CD4-positive, alpha-beta T cell treated with Interleukin-17A for 4 hours (primary cell): ENCODE measurements at regions not wholly inside any gene's neighbourhood (a gene's known extent, or its start where the extent isn't known, plus 50 kb on each side); places are given as distances from the start of the nearest gene placed in this dataset.

Experiments
- DNase-seq: peaks from one replicate; pipeline ENCODE4 v3.0.0-alpha.2; 2020; ENCODE audit warnings: mixed read lengths

DNA sequence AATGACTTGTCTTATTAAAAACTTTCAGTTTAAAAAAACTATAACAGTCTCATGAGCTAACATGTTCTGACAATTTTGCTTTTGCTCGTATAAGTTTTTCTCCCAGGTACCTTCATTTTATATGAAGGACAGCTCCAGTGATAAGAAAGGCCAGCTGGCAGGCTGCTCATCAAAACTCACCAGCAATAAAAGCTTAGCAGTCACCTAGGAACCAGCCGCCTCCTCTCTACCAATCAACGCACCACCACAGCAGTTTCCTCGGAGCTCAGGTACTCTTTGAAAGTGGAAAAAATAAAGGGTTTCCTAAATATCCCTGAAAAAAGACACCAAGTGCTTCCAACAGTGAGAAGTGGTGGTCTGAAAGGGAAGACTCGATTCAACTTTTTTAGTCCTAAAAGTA, 100.9 kb upstream of the CCDC150 start:
- DNase-seq: no peak

DNA sequence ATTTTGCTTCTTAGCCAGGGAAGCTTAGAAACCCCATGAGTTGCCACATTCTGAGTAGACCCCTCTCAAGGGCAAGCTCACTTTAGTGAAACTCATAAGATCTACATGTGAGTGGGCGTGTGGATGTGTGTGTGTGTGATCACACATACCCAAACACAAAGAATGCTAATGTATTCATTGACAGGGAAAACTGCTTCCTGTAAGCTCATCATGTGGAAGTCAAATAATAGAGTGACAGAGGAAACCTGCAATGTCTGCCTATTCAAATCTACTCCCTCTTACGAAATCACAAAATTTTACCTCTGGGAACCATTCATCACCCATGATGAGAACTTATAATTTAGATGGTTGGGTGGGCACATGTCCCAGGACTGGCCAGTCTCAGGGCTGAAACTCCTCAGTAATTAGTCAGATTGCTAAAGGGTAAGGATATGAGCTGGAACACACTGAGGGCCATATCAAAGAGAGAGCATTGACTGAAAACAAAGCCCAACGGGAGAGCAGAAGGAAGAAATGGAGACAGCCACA, 94.5 kb upstream of the CCDC150 start:
- no peak for DNase-seq

DNA sequence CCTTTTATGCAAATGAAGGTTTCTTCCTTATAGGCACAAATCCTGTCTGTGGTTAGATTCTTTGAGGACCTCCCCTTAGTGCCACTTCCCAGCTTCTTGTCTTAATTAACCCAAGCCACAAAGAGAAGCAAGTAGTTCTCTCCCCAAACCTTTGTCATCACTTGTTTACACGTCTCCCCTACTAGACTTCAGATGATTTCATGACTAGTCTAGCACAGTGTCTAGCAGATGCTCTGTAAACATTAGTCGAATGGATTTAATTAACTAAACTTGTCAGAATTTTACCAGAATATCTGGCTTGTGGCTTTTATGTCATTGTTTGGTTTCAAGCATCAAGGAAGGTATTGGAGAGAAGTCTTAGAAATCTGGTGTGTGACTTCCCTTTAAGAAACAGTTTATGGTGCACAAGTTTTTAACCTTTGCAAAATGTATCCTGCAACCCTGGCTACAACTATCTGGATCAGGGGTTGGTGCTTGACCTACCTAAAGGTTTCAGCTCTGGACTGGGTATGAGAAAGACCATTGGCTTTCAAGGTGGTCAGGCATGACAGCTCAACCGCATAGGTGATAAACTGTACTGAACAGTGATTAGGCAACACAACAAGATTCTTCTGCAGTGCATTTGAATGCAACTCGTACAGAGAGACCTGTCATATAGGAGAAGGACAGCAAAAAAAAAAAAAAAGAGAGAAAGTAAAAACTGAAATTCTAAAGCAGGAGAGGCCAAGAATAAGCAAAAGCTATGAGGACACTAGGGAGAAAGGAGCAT, 93.2 kb upstream of the CCDC150 start:
- no peak for DNase-seq

DNA sequence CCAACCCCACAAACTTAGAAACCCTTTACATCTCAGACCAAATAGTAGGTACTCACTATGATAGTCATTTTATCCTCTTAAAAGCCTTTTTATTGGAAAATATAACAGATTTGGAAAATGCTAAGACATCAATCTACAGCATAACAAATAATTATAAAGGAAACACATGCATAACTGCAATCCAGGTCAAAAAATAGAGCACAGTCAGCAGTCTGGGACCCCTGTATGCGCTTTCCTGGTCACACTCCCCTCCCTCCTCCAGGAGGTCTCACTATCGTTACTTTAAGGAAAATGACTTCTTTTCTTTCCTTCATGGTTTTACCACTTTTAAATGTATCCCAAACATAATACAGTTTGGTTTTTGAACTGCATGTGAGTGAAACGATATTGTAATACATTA, 90.5 kb upstream of the CCDC150 start:
- DNase-seq: no peak

DNA sequence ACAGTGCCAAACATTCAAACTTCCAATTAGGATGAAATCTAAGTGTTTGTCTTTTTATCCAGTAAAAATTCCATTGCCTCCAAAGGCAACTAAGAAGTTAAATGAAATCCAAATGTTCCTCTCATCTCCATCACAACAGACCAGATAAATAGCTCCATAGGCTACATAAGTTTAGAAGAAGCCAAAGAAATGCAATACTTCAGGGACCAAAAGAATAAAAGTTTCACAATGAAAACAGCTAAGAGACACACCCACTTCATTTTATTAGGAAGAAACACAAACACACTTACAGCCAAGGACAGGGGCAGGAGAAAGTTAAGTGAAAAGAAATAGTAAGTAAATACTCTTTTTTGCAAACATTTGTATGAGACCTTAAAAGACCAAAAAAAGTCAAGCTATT, 88.5 kb upstream of the CCDC150 start:
- DNase-seq: no peak

DNA sequence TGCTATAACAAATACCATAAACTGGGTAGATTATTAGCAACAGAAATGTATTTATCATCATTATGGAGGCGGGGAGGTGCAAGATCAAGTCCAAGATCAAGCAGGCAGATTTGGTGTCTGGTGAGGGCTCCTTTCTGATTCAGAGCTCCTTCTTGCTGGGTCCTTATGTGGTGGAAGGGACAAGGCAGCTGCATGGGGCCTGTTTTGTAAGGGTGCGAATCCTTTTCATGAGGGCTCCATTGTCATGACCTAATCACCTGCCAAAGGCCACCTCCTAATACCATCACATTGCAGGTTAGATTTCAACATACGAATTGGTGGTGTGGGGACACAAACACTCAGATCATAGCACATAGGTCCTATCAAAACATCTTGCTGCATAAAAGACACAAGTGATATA, 84.4 kb upstream of the CCDC150 start:
- no peak for DNase-seq

DNA sequence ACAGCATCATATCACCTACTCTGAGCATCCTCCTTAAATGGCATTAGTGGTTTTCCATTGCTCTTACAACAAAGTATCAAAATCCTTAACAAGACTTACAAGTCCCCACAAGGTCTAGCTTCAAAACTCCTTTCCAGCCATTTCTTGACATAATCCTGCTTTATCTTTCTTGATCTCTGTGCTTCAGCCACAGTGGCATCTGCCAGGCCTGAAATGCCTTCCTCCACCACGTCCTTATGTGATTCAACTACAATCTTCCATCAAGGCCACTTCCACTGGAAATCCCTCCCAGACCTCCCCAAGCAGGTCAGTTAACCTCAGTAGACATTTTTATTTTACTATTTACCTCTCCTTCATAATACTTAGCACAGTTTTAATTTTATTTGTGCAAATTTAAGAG, 83.8 kb upstream of the CCDC150 start:
- DNase-seq: no peak

DNA sequence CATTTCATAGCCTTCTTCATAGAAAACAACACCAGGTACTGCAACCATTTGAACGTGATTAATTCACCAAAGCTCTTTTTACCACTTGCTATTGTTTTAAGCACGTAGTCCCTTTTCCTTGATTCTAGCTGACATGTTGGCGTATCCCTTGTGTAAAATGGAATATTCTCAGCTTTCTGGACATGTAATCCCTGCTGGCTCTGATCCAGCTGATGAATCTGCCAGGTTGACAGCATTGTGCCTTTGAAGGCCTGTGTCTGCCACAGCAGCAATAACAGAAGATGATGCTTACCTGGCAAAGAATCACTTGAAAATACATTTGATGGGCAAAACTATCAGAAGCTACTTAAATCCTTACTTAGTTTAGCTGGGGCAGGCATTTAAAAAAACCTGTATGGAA, 81.0 kb upstream of the CCDC150 start:
- no peak for DNase-seq

DNA sequence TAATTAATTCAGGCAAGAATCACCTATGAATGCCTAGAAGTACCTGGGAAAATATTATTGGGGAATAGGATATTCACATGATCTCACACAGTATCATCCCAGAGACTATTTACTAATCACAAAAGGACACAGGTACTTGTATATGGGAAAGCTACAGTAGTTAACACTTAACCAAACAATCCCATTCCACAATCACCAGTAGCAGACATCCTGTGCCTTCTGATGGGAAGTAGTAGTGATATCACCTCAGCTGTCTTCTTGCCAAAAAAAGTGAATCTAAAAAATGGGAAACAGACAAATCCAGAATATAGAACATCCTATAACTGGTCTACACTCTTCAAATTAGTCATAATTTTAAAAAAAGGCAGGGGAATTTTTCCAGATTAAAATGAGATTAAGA, 75.6 kb upstream of the CCDC150 start:
- no peak for DNase-seq

DNA sequence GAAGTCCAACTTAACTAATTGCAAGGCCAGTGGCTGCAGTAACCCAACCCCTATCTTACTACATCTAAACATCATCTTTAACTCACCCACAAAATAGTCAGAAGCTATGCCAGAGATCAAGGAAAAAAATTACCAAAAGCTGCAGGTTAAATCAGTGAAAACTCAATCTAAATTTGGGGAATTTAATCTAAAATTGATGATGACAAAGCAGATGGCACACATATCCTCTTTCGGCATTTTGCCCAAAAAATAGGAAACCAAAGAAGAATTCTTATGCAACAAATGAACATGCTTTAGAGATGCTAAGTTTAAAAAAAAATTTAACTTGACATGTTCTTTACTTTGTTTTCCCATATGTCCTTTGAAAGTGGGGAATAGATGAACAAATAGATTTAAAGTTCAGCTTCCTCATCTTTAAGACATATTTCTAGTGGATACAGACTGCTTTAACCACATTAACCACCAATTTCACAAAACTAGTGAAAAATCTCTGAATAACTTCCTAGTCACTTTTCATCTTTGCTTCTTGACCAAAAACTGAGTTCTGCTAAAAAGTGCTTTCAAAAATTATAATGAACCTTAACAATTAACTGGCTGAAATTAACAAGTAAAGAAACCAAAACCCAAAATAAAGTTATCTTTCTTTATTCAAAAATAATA, 74.3 kb upstream of the CCDC150 start:
- DNase-seq: no peak

DNA sequence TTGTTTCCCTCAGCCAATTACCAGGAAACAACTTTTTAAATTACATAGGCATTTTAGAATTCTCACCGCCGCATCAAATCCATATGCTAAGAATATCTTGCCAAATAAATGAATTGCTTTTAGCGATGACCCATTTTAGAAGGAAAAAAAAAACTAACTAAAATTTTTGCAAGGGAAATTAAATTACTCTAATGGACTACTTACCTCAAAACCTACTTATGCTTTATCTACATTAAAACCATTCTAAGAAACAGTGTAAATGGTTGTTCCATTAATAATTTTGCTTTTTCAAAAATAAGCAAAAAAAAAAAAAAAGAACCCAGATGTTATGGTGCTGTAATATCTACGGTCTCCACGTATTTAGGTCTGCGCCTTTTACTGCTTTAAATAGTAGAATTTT, 73.5 kb upstream of the CCDC150 start:
- DNase-seq: no peak

DNA sequence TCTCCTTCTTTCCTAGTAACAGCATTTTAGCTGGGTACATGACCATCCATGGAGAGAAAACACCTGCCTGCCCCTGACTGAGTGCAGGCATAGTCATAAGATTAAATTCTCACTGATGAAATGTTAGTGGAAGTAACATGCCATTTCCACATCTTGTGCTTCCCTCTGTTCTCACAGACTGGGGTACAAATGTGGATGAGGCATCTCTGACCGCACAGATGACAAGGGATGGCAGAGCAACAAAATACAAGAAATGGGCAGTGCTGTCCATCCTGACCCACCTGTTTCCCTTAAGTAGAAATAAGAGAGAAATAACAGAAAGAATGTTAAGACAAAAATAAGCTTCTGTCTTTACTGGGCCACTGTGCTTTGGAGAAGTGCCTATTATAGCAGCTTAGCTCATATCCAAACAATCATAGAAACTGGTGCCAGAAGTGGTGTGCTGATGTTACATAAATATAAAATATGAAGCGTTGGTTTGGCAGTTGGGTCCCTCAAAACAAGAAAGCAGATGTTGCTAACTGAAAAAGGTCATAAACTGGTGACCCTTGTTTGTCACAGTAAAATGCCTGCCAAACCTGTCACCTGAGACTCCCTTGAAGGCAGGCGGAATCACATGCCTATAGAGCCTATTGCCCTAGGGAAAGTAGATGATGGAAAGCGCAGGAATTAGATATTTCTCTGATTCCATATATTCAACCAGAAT, 72.4 kb upstream of the CCDC150 start:
- DNase-seq: no peak

DNA sequence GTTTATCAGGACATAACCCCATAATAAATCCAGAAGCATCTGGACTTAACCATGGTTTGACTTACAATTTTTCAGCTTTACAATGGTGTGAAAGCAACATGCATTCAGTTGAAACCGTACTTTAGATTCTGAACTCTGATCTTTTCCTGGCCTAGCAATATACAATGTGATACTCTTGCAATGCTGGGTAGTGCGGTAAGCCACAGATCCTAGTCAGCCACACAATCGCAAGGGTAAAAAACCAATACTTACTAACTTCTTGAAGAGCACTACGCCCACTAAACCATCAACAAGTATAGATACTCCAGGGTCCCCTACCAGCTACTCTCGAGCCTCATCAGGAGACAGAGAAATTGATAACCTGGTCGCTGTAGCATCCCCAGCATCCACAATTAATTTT, 71.0 kb upstream of the CCDC150 start:
- DNase-seq: no peak

DNA sequence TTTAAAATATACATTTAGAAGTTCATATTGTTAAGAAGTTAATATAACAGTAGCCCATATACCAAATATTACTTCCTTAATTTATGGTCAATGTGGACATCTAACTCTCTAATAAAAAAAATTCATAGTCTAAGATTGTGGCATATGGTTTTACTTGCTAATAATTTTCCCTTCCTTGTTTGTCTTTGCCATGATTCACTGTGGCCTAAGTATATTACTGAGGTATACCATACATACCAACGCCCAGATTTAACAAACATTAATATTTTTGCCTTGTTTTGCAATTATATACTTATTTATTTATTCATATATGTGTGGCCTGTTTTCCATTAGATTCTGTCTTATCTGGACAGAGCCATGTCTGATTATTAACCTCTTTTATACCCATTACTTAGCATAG, 54.6 kb upstream of the CCDC150 start:
- DNase-seq: no peak

DNA sequence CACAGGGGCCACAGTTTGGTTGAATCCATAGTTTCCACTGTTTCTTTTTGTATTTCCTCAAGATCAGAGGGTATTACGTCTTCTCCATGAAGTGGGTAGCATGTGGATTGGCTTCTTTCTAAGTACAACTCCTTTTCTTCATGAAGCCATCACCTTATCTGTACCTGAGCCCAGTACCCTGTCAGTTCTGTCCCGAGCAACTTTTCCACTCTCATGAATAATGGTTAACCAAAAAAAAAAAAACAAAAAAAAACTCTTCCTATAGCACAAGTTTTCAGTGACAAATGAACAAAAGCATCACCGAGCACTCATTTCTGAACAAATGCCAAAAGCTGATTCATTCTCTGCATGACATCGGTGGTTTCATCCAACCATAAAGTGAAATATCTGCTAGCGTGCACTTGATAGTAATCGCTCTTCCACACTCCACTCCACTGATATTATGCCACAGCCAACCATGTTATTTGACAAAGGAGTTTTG, 53.0 kb upstream of the CCDC150 start:
- no peak for DNase-seq

DNA sequence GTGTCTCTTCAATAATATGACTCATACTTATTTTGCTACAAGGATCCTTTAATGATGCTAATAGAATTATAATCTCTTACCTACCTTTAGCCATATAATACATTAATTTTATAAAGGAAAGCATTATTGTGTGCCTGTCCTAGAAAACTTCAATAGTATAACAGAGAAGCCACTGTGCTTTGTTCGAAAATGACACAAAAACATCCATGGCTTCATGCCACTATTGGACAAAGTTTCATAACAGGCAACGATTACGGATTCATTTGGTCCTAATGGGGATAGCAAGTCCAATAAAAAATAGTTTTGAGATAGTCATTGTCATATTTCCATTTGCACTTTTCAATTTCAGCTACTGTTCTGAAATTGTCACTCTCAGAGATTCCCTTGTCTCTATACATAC, 52.5 kb upstream of the CCDC150 start:
- no peak for DNase-seq

DNA sequence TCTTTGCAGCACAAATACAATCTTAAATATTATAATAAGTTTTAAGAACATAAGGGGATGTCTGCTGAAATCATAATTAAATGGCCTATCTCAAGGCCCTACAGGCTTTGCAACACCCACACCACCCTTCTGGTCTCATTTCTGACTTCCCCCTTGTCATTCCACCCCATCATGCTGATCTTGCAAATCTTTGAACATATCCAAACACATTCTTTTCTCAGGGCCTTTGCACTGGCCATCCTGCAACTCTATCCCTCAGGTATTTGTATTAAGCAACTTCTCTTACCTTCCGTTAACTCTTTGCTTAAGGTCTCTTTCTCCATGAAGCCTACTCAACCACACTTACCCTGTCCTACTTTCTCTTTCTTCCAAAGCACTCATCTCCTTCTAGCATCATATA, 51.8 kb upstream of the CCDC150 start:
- DNase-seq: no peak

DNA sequence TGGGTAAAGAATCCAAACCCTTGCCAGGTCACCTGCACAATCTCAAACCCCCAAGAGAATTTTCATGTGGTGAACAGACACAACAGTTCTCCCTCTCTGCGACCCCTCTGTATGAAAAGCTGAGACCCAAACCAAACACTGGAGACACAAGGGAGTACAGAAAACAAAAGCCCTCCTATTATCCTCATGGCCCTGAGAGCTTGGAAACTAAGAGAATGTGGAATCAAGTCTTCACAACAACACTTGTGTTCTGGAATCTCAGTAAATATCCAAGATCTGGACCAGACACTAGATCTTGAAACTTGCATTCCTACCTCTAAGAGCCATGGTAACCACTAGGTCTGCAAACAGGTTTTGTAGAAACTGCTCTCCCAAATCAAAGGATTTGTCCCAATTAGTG, 50.1 kb upstream of the CCDC150 start:
- DNase-seq: no peak
